ENCODE measurements at regions not wholly inside any gene's neighbourhood (a gene's known extent, or its start where the extent isn't known, plus 50 kb on each side); places are given as distances from the start of the nearest gene placed in this dataset.
"Not testable (repeated sequence)": the region's sequence is repeated elsewhere in the genome, so short reads cannot be mapped to it uniquely, and the experiment has no call there.

DNA sequence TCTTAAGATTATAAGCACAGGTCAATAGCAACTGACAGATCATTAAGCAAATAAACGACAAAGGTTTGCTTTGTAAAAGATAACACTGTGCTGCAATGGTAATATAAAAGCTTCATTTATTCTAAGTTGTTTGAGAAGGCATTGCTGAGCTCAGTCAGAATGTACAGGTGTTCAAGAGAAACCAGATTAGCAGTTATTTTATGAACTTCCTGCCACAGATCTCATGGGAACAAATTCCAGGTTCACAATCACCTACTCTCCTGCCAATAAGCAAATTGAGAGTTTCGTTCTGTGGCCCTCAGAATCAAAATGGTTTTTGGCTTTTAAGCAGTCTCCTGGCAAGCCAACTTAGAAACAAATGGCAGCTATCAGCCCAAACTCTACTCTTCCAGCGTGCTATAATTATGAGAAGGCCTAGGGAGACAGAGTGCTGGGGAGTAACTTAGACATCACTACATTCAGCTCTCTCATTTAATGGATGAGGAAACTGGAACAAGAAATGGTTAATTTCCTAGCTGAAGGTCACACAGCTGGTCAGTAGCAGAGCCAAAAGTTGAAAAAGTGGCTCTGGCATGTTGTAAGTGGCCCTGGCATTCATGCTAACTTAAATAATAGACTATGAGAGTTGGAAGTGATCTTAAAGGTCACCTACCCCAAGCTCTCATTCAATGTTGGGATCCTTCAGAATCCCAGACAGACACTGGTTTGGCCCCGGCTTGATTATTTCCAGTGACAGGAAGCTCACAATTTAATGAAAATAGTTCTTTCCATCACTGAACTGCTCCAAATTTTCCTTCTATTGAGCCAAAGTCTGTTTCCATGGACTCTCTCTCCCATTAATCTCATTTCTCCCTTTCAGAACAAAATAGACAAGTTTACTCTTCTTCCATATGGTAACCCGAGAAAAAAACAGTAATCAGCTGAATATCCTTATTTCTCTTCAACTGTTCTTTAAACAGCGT, 82.6 kb upstream of the EDEM3 start:
- no peak for DNase-seq (ENCODE audit: low read depth)
- FAIRE-seq = no peak
- H3K36me3 Mint-ChIP-seq (ENCODE audit: low read depth, unreplicated experiment) = no peaks in the 10 kb centered on the region
- no peak overlapping the region for H3K4me3 Mint-ChIP-seq (ENCODE audit: unreplicated experiment)
- H3K4me3 ChIP-seq (ENCODE audit: insufficient read depth, low read depth, low read length) = no peak overlapping the region
- H4K20me1 ChIP-seq (ENCODE audit: insufficient read depth, low read length) = no peaks in the 10 kb centered on the region
- H3K27me3 Mint-ChIP-seq (ENCODE audit: low read depth, unreplicated experiment) = no peaks in the 10 kb centered on the region
- no peak overlapping the region for H3K9ac ChIP-seq (ENCODE audit: low read length)
- H3K27ac ChIP-seq (ENCODE audit: low read depth, low read length) = no peak overlapping the region
- H3K79me2 ChIP-seq (ENCODE audit: insufficient read depth, low read length) = no peaks in the 10 kb centered on the region
- no peaks in the 10 kb centered on the region for H3K36me3 ChIP-seq (ENCODE audit: insufficient read depth, low read length)
- no peaks in the 10 kb centered on the region for H3K4me1 ChIP-seq (ENCODE audit: insufficient read depth, low read length)
- H3K27ac Mint-ChIP-seq (ENCODE audit: unreplicated experiment) = no peak overlapping the region
- H2AFZ ChIP-seq (ENCODE audit: low read depth, low read length) = no peak overlapping the region
- no peak overlapping the region for H3K4me2 ChIP-seq (ENCODE audit: low read length)
- peaks cover 2% of the 10 kb centered on the region for H3K4me1 Mint-ChIP-seq (ENCODE audit: low read depth, unreplicated experiment)
- H3K27me3 ChIP-seq (ENCODE audit: insufficient read depth, low read length) = no peaks in the 10 kb centered on the region
- TF ChIP-seq, protein P1, sequence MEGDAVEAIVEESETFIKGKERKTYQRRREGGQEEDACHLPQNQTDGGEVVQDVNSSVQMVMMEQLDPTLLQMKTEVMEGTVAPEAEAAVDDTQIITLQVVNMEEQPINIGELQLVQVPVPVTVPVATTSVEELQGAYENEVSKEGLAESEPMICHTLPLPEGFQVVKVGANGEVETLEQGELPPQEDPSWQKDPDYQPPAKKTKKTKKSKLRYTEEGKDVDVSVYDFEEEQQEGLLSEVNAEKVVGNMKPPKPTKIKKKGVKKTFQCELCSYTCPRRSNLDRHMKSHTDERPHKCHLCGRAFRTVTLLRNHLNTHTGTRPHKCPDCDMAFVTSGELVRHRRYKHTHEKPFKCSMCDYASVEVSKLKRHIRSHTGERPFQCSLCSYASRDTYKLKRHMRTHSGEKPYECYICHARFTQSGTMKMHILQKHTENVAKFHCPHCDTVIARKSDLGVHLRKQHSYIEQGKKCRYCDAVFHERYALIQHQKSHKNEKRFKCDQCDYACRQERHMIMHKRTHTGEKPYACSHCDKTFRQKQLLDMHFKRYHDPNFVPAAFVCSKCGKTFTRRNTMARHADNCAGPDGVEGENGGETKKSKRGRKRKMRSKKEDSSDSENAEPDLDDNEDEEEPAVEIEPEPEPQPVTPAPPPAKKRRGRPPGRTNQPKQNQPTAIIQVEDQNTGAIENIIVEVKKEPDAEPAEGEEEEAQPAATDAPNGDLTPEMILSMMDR (IDR thresholded peaks at IDR 0.05; ENCODE audit: insufficient read depth, low read depth, low read length) = no peak
- no peak for TF ChIP-seq EZH2 (IDR thresholded peaks at IDR 0.05; ENCODE audit: insufficient read depth, low read length)
- H3K9me3 ChIP-seq (ENCODE audit: insufficient read depth, low read depth, low read length) = no peaks in the 10 kb centered on the region
- peaks cover 5% of the 10 kb centered on the region for H3K9me3 Mint-ChIP-seq (ENCODE audit: unreplicated experiment)

DNA sequence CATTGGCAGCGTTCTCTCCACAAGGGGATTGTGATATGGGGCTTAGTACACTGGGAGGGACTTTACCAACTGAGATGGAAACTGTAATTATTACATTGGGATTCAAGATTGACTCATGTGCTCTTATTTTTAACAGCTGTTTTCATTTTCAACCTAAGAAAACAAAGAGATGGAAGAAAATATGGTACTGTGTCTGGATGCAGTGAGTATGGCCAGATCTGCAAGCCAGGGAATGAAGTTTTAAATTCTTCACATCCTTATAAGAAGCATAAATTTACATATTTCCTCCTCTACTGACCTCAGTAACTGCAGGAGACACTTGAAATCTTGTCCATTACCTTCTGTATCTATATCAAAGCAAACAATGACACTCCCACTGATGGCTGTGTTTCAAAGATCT, 81.5 kb upstream of the EDEM3 start:
- Histone ChIP-seq H2AFZ (ENCODE audit: low read depth, low read length) (no peak overlapping the region), H3K9me3 (ENCODE audit: insufficient read depth, low read depth, low read length) (no peaks in the 10 kb centered on the region), H3K79me2 (ENCODE audit: insufficient read depth, low read length) (no peaks in the 10 kb centered on the region), H3K4me3 (ENCODE audit: insufficient read depth, low read depth, low read length) (no peak overlapping the region), H3K4me1 (ENCODE audit: insufficient read depth, low read length) (no peaks in the 10 kb centered on the region), H3K36me3 (ENCODE audit: insufficient read depth, low read length) (no peaks in the 10 kb centered on the region), H3K27ac (ENCODE audit: low read depth, low read length) (no peak overlapping the region), H3K9ac (ENCODE audit: low read length) (no peak overlapping the region), H3K4me2 (ENCODE audit: low read length) (no peak overlapping the region), H3K27me3 (ENCODE audit: insufficient read depth, low read length) (no peaks in the 10 kb centered on the region), H4K20me1 (ENCODE audit: insufficient read depth, low read length) (no peaks in the 10 kb centered on the region)
- FAIRE-seq (no peak), DNase-seq (ENCODE audit: low read depth) (no peak)
- no peak for TF ChIP-seq EZH2 (IDR thresholded peaks at IDR 0.05; ENCODE audit: insufficient read depth, low read length)
- TF ChIP-seq, protein P1 (IDR thresholded peaks at IDR 0.05; ENCODE audit: insufficient read depth, low read depth, low read length) = no peak
- Mint-ChIP-seq H3K4me1 (ENCODE audit: low read depth, unreplicated experiment) (peaks cover 2% of the 10 kb centered on the region), H3K9me3 (ENCODE audit: unreplicated experiment) (peaks cover 5% of the 10 kb centered on the region), H3K4me3 (ENCODE audit: unreplicated experiment) (no peak overlapping the region), H3K27me3 (ENCODE audit: low read depth, unreplicated experiment) (no peaks in the 10 kb centered on the region), H3K36me3 (ENCODE audit: low read depth, unreplicated experiment) (no peaks in the 10 kb centered on the region), H3K27ac (ENCODE audit: unreplicated experiment) (no peak overlapping the region)

DNA sequence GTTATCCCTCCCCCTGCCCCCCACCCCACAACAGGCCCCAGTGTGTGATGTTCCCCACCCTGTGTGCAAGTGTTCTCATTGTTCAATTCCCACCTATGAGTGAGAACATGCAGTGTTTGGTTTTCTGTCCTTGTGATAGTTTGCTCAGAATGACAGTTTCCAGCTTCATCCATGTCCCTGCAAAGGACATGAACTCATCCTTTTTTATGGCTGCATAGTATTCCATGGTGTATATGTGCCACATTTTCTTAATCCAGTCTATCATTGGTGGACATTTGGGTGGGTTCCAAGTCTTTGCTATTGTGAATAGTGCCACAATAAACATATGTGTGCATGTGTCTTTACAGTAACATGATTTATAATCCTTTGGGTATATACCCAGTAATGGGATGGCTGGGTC, 79.3 kb upstream of the EDEM3 start:
- H3K4me1 Mint-ChIP-seq (ENCODE audit: low read depth, unreplicated experiment) = not testable (repeated sequence)

More for the DNA sequence above, 79.3 kb upstream of the EDEM3 start:
- not testable (repeated sequence) for H3K4me1 ChIP-seq (ENCODE audit: insufficient read depth, low read length); H2AFZ ChIP-seq (ENCODE audit: low read depth, low read length); FAIRE-seq; H4K20me1 ChIP-seq (ENCODE audit: insufficient read depth, low read length); H3K79me2 ChIP-seq (ENCODE audit: insufficient read depth, low read length); H3K4me3 Mint-ChIP-seq (ENCODE audit: unreplicated experiment); H3K36me3 ChIP-seq (ENCODE audit: insufficient read depth, low read length); DNase-seq (ENCODE audit: low read depth); H3K27me3 ChIP-seq (ENCODE audit: insufficient read depth, low read length); H3K9ac ChIP-seq (ENCODE audit: low read length); H3K4me3 ChIP-seq (ENCODE audit: insufficient read depth, low read depth, low read length); H3K27me3 Mint-ChIP-seq (ENCODE audit: low read depth, unreplicated experiment); H3K9me3 ChIP-seq (ENCODE audit: insufficient read depth, low read depth, low read length); H3K4me2 ChIP-seq (ENCODE audit: low read length); H3K9me3 Mint-ChIP-seq (ENCODE audit: unreplicated experiment); H3K27ac ChIP-seq (ENCODE audit: low read depth, low read length); H3K27ac Mint-ChIP-seq (ENCODE audit: unreplicated experiment); H3K36me3 Mint-ChIP-seq (ENCODE audit: low read depth, unreplicated experiment)

Measured in astrocyte (in vitro differentiated cells and primary cell).